PFSK-1 (cell line): ENCODE measurements at regions not wholly inside any gene's neighbourhood (a gene's known extent, or its start where the extent isn't known, plus 50 kb on each side); places are given as distances from the start of the nearest gene placed in this dataset.

Source experiments
- POLR2AphosphoS5 ChIP-seq: IDR thresholded peaks from 2 replicates; pipeline ENCODE4 v1.6.1; 2012; ENCODE audit warnings: low read depth, mild to moderate bottlenecking, control low read depth, low read length, moderate library complexity
- TAF1 ChIP-seq: IDR thresholded peaks from 2 replicates; pipeline ENCODE4 v1.6.1; 2012; ENCODE audit warnings: low read length, control low read depth, borderline replicate concordance; ENCODE audit not compliant: insufficient read depth
- TF ChIP-seq, protein P1 (sequence below), 2 experiments: IDR thresholded peaks; 2 replicates each; pipeline versions ENCODE4 v1.6.1 to v1.8.0; 2011 to 2012; ENCODE audit warnings: low read depth in 2 of 2, low read length in 2 of 2, control low read depth in 1 of 2, inconsistent platforms in 1 of 2, mild to moderate bottlenecking in 1 of 2, moderate library complexity in 1 of 2; ENCODE audit not compliant: insufficient read depth in 1 of 2

DNA sequence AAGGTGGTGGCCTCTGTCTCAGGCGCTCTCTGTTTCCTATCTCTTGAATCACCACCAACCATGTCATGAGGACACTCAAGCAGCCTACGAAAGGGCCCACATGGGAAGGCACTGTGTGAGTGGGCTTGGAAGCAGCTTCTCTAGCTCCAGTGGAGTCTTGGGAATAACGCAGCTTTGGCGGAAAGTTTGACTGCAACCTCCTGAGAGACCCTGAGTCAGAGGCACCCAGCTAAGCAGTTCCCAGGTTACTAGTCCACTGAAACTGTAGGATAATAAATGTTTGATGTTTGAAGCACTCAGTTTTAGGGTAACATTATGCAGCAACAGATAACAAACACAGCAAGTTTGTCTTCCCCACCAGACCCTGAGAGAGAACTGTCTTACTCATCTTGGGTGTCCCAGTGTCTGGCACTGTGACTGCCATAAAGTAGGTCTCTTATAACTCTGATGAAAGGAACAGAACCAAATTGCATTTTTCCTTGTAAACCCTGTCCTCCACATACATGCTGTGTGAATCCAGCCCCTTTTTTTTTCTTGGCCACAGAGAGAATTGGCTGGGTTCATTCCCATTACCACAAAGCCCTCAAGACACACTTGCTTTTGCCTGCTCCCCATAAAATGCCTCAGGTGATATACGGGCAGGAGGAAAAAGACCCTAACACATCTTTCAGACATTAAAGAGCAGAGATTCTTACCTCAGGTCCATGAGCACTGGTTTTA, 185.5 kb downstream of the ZNF365 start:
- TF ChIP-seq, protein P1, sequence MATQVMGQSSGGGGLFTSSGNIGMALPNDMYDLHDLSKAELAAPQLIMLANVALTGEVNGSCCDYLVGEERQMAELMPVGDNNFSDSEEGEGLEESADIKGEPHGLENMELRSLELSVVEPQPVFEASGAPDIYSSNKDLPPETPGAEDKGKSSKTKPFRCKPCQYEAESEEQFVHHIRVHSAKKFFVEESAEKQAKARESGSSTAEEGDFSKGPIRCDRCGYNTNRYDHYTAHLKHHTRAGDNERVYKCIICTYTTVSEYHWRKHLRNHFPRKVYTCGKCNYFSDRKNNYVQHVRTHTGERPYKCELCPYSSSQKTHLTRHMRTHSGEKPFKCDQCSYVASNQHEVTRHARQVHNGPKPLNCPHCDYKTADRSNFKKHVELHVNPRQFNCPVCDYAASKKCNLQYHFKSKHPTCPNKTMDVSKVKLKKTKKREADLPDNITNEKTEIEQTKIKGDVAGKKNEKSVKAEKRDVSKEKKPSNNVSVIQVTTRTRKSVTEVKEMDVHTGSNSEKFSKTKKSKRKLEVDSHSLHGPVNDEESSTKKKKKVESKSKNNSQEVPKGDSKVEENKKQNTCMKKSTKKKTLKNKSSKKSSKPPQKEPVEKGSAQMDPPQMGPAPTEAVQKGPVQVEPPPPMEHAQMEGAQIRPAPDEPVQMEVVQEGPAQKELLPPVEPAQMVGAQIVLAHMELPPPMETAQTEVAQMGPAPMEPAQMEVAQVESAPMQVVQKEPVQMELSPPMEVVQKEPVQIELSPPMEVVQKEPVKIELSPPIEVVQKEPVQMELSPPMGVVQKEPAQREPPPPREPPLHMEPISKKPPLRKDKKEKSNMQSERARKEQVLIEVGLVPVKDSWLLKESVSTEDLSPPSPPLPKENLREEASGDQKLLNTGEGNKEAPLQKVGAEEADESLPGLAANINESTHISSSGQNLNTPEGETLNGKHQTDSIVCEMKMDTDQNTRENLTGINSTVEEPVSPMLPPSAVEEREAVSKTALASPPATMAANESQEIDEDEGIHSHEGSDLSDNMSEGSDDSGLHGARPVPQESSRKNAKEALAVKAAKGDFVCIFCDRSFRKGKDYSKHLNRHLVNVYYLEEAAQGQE (IDR thresholded peaks at IDR 0.05; ENCODE audit: insufficient read depth in 1 of 2, low read depth in 2 of 2, low read length in 2 of 2) = no peak
- TF ChIP-seq POLR2AphosphoS5 = no peak
- no peak for TF ChIP-seq TAF1
